Muscle of leg (tissue), 3 donors: ENCODE measurements at regions not wholly inside any gene's neighbourhood (a gene's known extent, or its start where the extent isn't known, plus 50 kb on each side); places are given as distances from the start of the nearest gene placed in this dataset.
A peak's percentile ranks its signal among the peaks of the same experiment; 100 is the strongest.

ENCODE experiments used
- DNase-seq: peaks from one replicate; pipeline ENCODE4 v3.0.0; 2013
- H3K27ac ChIP-seq: one replicate; pipeline ENCODE4 v1.5.1; 2013; ENCODE audit warnings: mild to moderate bottlenecking, low read length, control low read depth
- H3K27me3 ChIP-seq: one replicate; pipeline ENCODE4 v1.6.1; 2013; ENCODE audit warnings: low read length; ENCODE audit not compliant: control insufficient read depth, insufficient read depth
- H3K36me3 ChIP-seq: one replicate; pipeline ENCODE4 v1.6.1; 2013; ENCODE audit warnings: low read length; ENCODE audit not compliant: control insufficient read depth, insufficient read depth
- H3K4me1 ChIP-seq: one replicate; pipeline ENCODE4 v1.6.1; 2013; ENCODE audit warnings: low read length; ENCODE audit not compliant: control insufficient read depth, insufficient read depth
- H3K4me3 ChIP-seq: one replicate; pipeline ENCODE4 v1.5.1; 2013; ENCODE audit warnings: low read length, control low read depth
- H3K9me3 ChIP-seq: replicated peaks from 2 replicates; pipeline ENCODE4 v1.6.1; 2013; ENCODE audit warnings: low read depth, low read length; ENCODE audit not compliant: control insufficient read depth
- WGBS: methylation state at CpG from one replicate; pipeline ENCODE4 v1.1.5; 2013; ENCODE audit warnings: missing lambda C conversion rate; ENCODE audit not compliant: insufficient coverage; 5-methylcytosine and 5-hydroxymethylcytosine counted together

GRCh38 chr15:66848686-66849392 lies 146.8 kb downstream of the SMAD6 start:
- Histone ChIP-seq H3K9me3 (no peaks in the 10 kb centered on the region), H3K36me3 (no peaks in the 10 kb centered on the region), H3K4me1 (peaks cover 20% of the 10 kb centered on the region), H3K27ac (no peak overlapping the region), H3K4me3 (no peak overlapping the region), H3K27me3 (peaks cover 12% of the 10 kb centered on the region)
- no peak for DNase-seq
- 84% methylated on average over 6 of the region's 9 CpGs for WGBS

- Histone ChIP-seq H3K27me3 (peaks cover 14% of the 10 kb centered on the region), H3K4me3 (no peak overlapping the region), H3K27ac (no peak overlapping the region), H3K4me1 (peaks cover 20% of the 10 kb centered on the region), H3K36me3 (no peaks in the 10 kb centered on the region), H3K9me3 (no peaks in the 10 kb centered on the region)
- DNase-seq, result no peak
- WGBS, result no CpG with 5 or more reads among the region's 3 CpGs
Measured at GRCh38 chr15:66849393-66849745, 147.3 kb downstream of the SMAD6 start.

- no peak overlapping the region for H3K27ac ChIP-seq
- H3K4me3 ChIP-seq, result no peak overlapping the region
- H3K9me3 ChIP-seq, result no peaks in the 10 kb centered on the region
- peaks cover 17% of the 10 kb centered on the region for H3K27me3 ChIP-seq
- H3K36me3 ChIP-seq, result no peaks in the 10 kb centered on the region
- DNase-seq, result no peak
- 73% methylated on average over 3 of the region's 4 CpGs for WGBS
- peaks cover 20% of the 10 kb centered on the region for H3K4me1 ChIP-seq
Measured at GRCh38 chr15:66849746-66850077, 147.7 kb downstream of the SMAD6 start.

- no peaks in the 10 kb centered on the region for H3K9me3 ChIP-seq
- H3K27me3 ChIP-seq, result peaks cover 15% of the 10 kb centered on the region
- H3K27ac ChIP-seq, result no peak overlapping the region
- peaks cover 20% of the 10 kb centered on the region for H3K4me1 ChIP-seq
- WGBS, result 76% methylated on average over 23 of the region's 25 CpGs
- DNase-seq, result no peak
- no peaks in the 10 kb centered on the region for H3K36me3 ChIP-seq
- no peak overlapping the region for H3K4me3 ChIP-seq
Measured at GRCh38 chr15:66850078-66850991, 148.3 kb downstream of the SMAD6 start.

GRCh38 chr15:66850996-66851310 lies 148.9 kb downstream of the SMAD6 start:
- no peaks in the 10 kb centered on the region for H3K36me3 ChIP-seq
- H3K4me3 ChIP-seq, result no peak overlapping the region
- peaks cover 20% of the 10 kb centered on the region for H3K4me1 ChIP-seq
- H3K9me3 ChIP-seq, result no peaks in the 10 kb centered on the region
- DNase-seq, result no peak
- H3K27me3 ChIP-seq, result peaks cover 15% of the 10 kb centered on the region
- WGBS, result 0% methylated on average over 2 of the region's 6 CpGs
- H3K27ac ChIP-seq, result peak overlapping the region; percentile 67

DNA sequence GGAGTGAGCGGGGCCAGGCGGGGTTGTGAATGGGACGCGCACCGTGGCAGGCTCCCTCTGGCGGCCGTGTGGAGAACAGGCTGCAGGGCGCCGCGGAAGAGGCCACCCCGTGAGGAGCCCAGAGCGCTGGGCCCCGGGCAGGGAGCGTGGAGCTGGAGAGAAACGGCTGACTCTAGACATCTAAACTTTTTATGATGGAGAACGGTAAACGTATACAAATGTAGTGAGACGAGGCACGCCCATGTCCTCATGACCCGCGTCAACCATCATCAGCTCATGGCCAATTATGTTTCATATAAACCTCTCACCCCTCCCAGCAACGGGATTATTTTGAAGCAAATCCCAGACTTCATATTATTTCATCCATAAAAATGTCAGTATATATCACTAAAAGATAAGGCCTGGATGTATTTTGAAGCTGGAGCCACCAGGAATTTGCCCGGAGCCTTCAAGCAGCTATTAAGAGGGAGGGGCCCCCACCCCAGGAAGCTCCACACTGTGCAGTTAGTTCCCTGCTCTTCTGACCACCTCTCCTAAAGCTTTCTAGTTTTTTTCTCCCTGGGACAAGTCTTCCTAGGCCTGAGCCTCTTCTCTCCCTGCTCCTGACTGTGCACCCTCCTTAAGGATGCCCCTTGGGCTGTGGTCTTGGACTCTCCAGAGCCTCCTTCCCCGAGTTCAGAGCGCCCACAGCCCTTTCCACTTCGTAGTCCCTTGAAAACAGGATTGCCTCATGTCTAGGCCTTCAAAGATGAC lies 149.5 kb downstream of the SMAD6 start:
- Histone ChIP-seq H3K4me1 (peaks cover 20% of the 10 kb centered on the region), H3K36me3 (no peaks in the 10 kb centered on the region), H3K27ac (peak overlapping the region; percentile 67), H3K4me3 (no peak overlapping the region), H3K27me3 (peaks cover 15% of the 10 kb centered on the region), H3K9me3 (no peaks in the 10 kb centered on the region)
- WGBS, result 2% methylated on average over 12 of the region's 26 CpGs
- DNase-seq, result peak; percentile 90

GRCh38 chr15:66852064-66852905 lies 150.2 kb downstream of the SMAD6 start:
- no peaks in the 10 kb centered on the region for H3K9me3 ChIP-seq
- H3K4me3 ChIP-seq, result no peak overlapping the region
- DNase-seq, result no peak
- H3K4me1 ChIP-seq, result peaks cover 20% of the 10 kb centered on the region
- 97% methylated on average over 17 of the region's 25 CpGs for WGBS
- peaks cover 15% of the 10 kb centered on the region for H3K27me3 ChIP-seq
- H3K27ac ChIP-seq, result peak overlapping the region; percentile 67
- H3K36me3 ChIP-seq, result no peaks in the 10 kb centered on the region

GRCh38 chr15:66854012-66854965 lies 152.3 kb downstream of the SMAD6 start:
- peaks cover 13% of the 10 kb centered on the region for H3K27me3 ChIP-seq
- no peak for DNase-seq
- WGBS, result 77% methylated on average over 11 of the region's 23 CpGs
- H3K4me3 ChIP-seq, result no peak overlapping the region
- no peaks in the 10 kb centered on the region for H3K9me3 ChIP-seq
- no peaks in the 10 kb centered on the region for H3K36me3 ChIP-seq
- H3K4me1 ChIP-seq, result peaks cover 20% of the 10 kb centered on the region
- H3K27ac ChIP-seq, result no peak overlapping the region

GRCh38 chr15:66855041-66855440 lies 153.0 kb downstream of the SMAD6 start:
- Histone ChIP-seq H3K9me3 (no peaks in the 10 kb centered on the region), H3K4me3 (no peak overlapping the region), H3K27me3 (peaks cover 13% of the 10 kb centered on the region), H3K4me1 (peaks cover 20% of the 10 kb centered on the region), H3K36me3 (no peaks in the 10 kb centered on the region), H3K27ac (no peak overlapping the region)
- no peak for DNase-seq
- WGBS, result no CpG with 5 or more reads among the region's 1 CpG
